Duodenal mucosa (tissue), 2 donors: ENCODE measurements at regions not wholly inside any gene's neighbourhood (a gene's known extent, or its start where the extent isn't known, plus 50 kb on each side); places are given as distances from the start of the nearest gene placed in this dataset.
A peak's percentile ranks its signal among the peaks of the same experiment; 100 is the strongest.

Experiments
- H3K27ac ChIP-seq: one replicate; pipeline ENCODE4 v1.7.0; 2013; ENCODE audit warnings: low read depth, low read length
- H3K27me3 ChIP-seq, 2 donors: one replicate each; pipeline ENCODE4 v1.7.0; 2013; ENCODE audit warnings: low read length in 2 of 2, control low read depth in 1 of 2; ENCODE audit not compliant: insufficient read depth in 2 of 2, control insufficient read depth in 1 of 2
- H3K36me3 ChIP-seq, 2 donors: one replicate each; pipeline ENCODE4 v1.7.0; 2013; ENCODE audit warnings: low read length in 2 of 2, control low read depth in 1 of 2; ENCODE audit not compliant: insufficient read depth in 2 of 2, control insufficient read depth in 1 of 2
- H3K4me1 ChIP-seq, 2 donors: one replicate each; pipeline ENCODE4 v1.7.0; 2013; ENCODE audit warnings: low read length in 2 of 2, control low read depth in 1 of 2; ENCODE audit not compliant: insufficient read depth in 2 of 2, control insufficient read depth in 1 of 2
- H3K4me3 ChIP-seq, 2 donors: one replicate each; pipeline ENCODE4 v1.7.0; 2013; ENCODE audit warnings: low read length in 2 of 2, low read depth in 1 of 2
- H3K9ac ChIP-seq, 2 donors: one replicate each; pipeline ENCODE4 v1.7.0; 2013; ENCODE audit warnings: low read length in 2 of 2, low read depth in 1 of 2
- H3K9me3 ChIP-seq, 2 donors: one replicate each; pipeline ENCODE4 v1.7.0; 2013; ENCODE audit warnings: low read length in 2 of 2, control low read depth in 1 of 2; ENCODE audit not compliant: control insufficient read depth in 1 of 2

- no peaks in the 10 kb centered on the region for H3K36me3 ChIP-seq
- no peak overlapping the region for H3K4me3 ChIP-seq
- peaks cover 33 to 38% of the 10 kb centered on the region in 2 donors for H3K4me1 ChIP-seq
- no peak overlapping the region for H3K27ac ChIP-seq
- no peak overlapping the region for H3K9ac ChIP-seq
- H3K27me3 ChIP-seq: no peaks in the 10 kb centered on the region
- no peaks in the 10 kb centered on the region for H3K9me3 ChIP-seq
Measured at GRCh38 chr7:155953501-155953778, 141.2 kb upstream of the SHH start.

GRCh38 chr7:155951554-155952158 is 139.4 kb upstream of the SHH start:
- H3K9me3 ChIP-seq: no peaks in the 10 kb centered on the region
- H3K27me3 ChIP-seq: no peaks in the 10 kb centered on the region
- H3K9ac ChIP-seq: peak overlapping the region; percentile 1 to 15
- H3K4me3 ChIP-seq: no peak overlapping the region
- no peaks in the 10 kb centered on the region for H3K36me3 ChIP-seq
- peaks cover 33 to 38% of the 10 kb centered on the region in 2 donors for H3K4me1 ChIP-seq
- H3K27ac ChIP-seq: peak overlapping the region; percentile 58

- Histone ChIP-seq H3K9ac (peak overlapping the region in 1 of 2 donors; percentile 8), H3K27me3 (no peaks in the 10 kb centered on the region), H3K9me3 (no peaks in the 10 kb centered on the region), H3K4me1 (peaks cover 33 to 38% of the 10 kb centered on the region in 2 donors), H3K4me3 (no peak overlapping the region), H3K36me3 (no peaks in the 10 kb centered on the region), H3K27ac (peak overlapping the region; percentile 58)
Measured at GRCh38 chr7:155950898-155951553, 138.8 kb upstream of the SHH start.

GRCh38 chr7:155948845-155949244 is 136.6 kb upstream of the SHH start:
- H3K27me3 ChIP-seq: no peaks in the 10 kb centered on the region
- no peak overlapping the region for H3K27ac ChIP-seq
- H3K9ac ChIP-seq: no peak overlapping the region
- no peak overlapping the region for H3K4me3 ChIP-seq
- H3K4me1 ChIP-seq: peaks cover 21 to 26% of the 10 kb centered on the region in 2 donors
- no peaks in the 10 kb centered on the region for H3K9me3 ChIP-seq
- no peaks in the 10 kb centered on the region for H3K36me3 ChIP-seq

- Histone ChIP-seq H3K27me3 (no peaks in the 10 kb centered on the region), H3K36me3 (no peaks in the 10 kb centered on the region), H3K4me3 (no peak overlapping the region), H3K9ac (no peak overlapping the region), H3K4me1 (peaks cover 17 to 21% of the 10 kb centered on the region in 2 donors), H3K9me3 (no peaks in the 10 kb centered on the region), H3K27ac (no peak overlapping the region)
Measured at GRCh38 chr7:155948423-155948822, 136.2 kb upstream of the SHH start.

- H3K36me3 ChIP-seq: no peaks in the 10 kb centered on the region
- no peaks in the 10 kb centered on the region for H3K9me3 ChIP-seq
- H3K9ac ChIP-seq: no peak overlapping the region
- H3K27ac ChIP-seq: no peak overlapping the region
- no peak overlapping the region for H3K4me3 ChIP-seq
- no peaks in the 10 kb centered on the region for H3K27me3 ChIP-seq
- peaks cover 7 to 13% of the 10 kb centered on the region in 2 donors for H3K4me1 ChIP-seq
Measured at GRCh38 chr7:155947051-155947450, 134.8 kb upstream of the SHH start.

- Histone ChIP-seq H3K4me3 (no peak overlapping the region), H3K27me3 (no peaks in the 10 kb centered on the region), H3K27ac (no peak overlapping the region), H3K4me1 (peaks cover 1% of the 10 kb centered on the region in 2 donors), H3K9me3 (no peaks in the 10 kb centered on the region), H3K36me3 (no peaks in the 10 kb centered on the region), H3K9ac (no peak overlapping the region)
Measured at GRCh38 chr7:155945670-155946325, 133.5 kb upstream of the SHH start.

GRCh38 chr7:155944901-155945300 is 132.6 kb upstream of the SHH start:
- H3K36me3 ChIP-seq: no peaks in the 10 kb centered on the region

GRCh38 chr7:155943251-155943899 is 131.1 kb upstream of the SHH start:
- no peak overlapping the region for H3K27ac ChIP-seq
- H3K4me1 ChIP-seq: no peaks in the 10 kb centered on the region
- no peaks in the 10 kb centered on the region for H3K27me3 ChIP-seq
- peaks cover 0 to 4% of the 10 kb centered on the region in 2 donors for H3K9me3 ChIP-seq
- H3K9ac ChIP-seq: no peak overlapping the region
- H3K36me3 ChIP-seq: no peaks in the 10 kb centered on the region
- no peak overlapping the region for H3K4me3 ChIP-seq

More at GRCh38 chr7:155944901-155945300, 132.6 kb upstream of the SHH start:
- no peaks in the 10 kb centered on the region for H3K4me1 ChIP-seq
- H3K27me3 ChIP-seq: no peaks in the 10 kb centered on the region
- H3K9me3 ChIP-seq: no peaks in the 10 kb centered on the region
- H3K27ac ChIP-seq: no peak overlapping the region
- no peak overlapping the region for H3K4me3 ChIP-seq
- H3K9ac ChIP-seq: no peak overlapping the region
